H1 (cell line): ENCODE measurements at regions not wholly inside any gene's neighbourhood (a gene's known extent, or its start where the extent isn't known, plus 50 kb on each side); places are given as distances from the start of the nearest gene placed in this dataset.

Source experiments
- EP300 ChIP-seq, 2 experiments: IDR thresholded peaks; 1 replicate in 1 of 2; 2 replicates in 1 of 2; pipeline ENCODE4 v1.6.1; 2011 to 2012; ENCODE audit warnings: low read depth in 2 of 2, low read length in 2 of 2, mild to moderate bottlenecking in 2 of 2, borderline replicate concordance in 1 of 2, inconsistent platforms in 1 of 2, moderate library complexity in 1 of 2
- TF ChIP-seq, protein P1 (sequence below), 3 experiments: IDR thresholded peaks; 1 replicate in 2 of 3; 2 replicates in 1 of 3; pipeline versions ENCODE4 v1.5.1 to v1.6.1; 2011; ENCODE audit warnings: low read length in 3 of 3, mild to moderate bottlenecking in 3 of 3, inconsistent platforms in 2 of 3, low read depth in 1 of 3, moderate library complexity in 1 of 3; ENCODE audit not compliant: insufficient read depth in 1 of 3; ENCODE audit errors: control extremely low read depth in 1 of 3

DNA sequence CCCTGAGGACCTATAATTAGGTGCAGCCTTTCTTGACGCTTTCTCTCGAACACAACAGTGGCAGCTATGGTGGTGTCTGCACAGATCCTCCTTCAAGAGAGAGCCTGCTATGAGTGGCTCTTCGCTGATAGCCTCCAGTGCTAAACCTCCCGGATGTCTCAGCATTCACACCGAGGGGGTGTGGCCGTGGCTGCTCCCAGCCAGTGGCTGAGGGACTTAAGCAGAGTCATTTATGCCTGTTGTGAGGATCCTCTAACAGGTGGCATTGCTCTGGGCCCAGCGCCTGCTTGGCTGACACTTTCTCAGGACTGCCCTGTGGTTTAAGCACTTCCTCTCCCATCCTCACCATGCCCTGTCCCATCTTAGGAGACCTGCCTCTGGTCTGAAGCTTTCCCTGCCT is 592.0 kb upstream of the LRRTM1 start (continued):
- TF ChIP-seq EP300 (IDR thresholded peaks at IDR 0.05; ENCODE audit: borderline replicate concordance in 1 of 2, low read depth in 2 of 2, low read length in 2 of 2), result no peak
- TF ChIP-seq, protein P1, sequence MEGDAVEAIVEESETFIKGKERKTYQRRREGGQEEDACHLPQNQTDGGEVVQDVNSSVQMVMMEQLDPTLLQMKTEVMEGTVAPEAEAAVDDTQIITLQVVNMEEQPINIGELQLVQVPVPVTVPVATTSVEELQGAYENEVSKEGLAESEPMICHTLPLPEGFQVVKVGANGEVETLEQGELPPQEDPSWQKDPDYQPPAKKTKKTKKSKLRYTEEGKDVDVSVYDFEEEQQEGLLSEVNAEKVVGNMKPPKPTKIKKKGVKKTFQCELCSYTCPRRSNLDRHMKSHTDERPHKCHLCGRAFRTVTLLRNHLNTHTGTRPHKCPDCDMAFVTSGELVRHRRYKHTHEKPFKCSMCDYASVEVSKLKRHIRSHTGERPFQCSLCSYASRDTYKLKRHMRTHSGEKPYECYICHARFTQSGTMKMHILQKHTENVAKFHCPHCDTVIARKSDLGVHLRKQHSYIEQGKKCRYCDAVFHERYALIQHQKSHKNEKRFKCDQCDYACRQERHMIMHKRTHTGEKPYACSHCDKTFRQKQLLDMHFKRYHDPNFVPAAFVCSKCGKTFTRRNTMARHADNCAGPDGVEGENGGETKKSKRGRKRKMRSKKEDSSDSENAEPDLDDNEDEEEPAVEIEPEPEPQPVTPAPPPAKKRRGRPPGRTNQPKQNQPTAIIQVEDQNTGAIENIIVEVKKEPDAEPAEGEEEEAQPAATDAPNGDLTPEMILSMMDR (IDR thresholded peaks at IDR 0.05; ENCODE audit: control extremely low read depth in 1 of 3, insufficient read depth in 1 of 3, low read depth in 1 of 3, low read length in 3 of 3), result no peak
